ENCODE measurements at regions not wholly inside any gene's neighbourhood (a gene's known extent, or its start where the extent isn't known, plus 50 kb on each side); places are given as distances from the start of the nearest gene placed in this dataset.

- TF ChIP-seq POLR2A (IDR thresholded peaks at IDR 0.05) = no peak
- no peak for TF ChIP-seq CTCF (IDR thresholded peaks at IDR 0.05)
Observed at GRCh38 chr17:68783861-68784260, 171.3 kb downstream of the ABCA8 start.

Data from heart left ventricle (tissue), 13 donors.